Prostate gland (tissue), 2 donors: ENCODE measurements at regions not wholly inside any gene's neighbourhood (a gene's known extent, or its start where the extent isn't known, plus 50 kb on each side); places are given as distances from the start of the nearest gene placed in this dataset.

Experiments used
- POLR2A ChIP-seq: fragments of 450-650 bp; IDR thresholded peaks from one replicate; pipeline ENCODE4 v1.6.1; 2016; ENCODE audit warnings: antibody characterized with exemption, mild to moderate bottlenecking
- POLR2AphosphoS5 ChIP-seq: sonication (generic); formaldehyde crosslinking; IDR thresholded peaks from one replicate; pipeline ENCODE4 v1.6.1; 2017; ENCODE audit warnings: antibody characterized with exemption
- TF ChIP-seq, protein P1 (sequence below), 4 experiments: fragments of 200-600 bp in 2 of 4; fragments of 450-650 bp in 2 of 4; sonication (generic) in 2 of 4; IDR thresholded peaks; 1 replicate in 3 of 4; 2 replicates in 1 of 4; pipeline ENCODE4 v1.5.1; 2016 to 2019; ENCODE audit warnings: antibody characterized with exemption in 4 of 4, mild to moderate bottlenecking in 2 of 4, moderate library complexity in 2 of 4

DNA sequence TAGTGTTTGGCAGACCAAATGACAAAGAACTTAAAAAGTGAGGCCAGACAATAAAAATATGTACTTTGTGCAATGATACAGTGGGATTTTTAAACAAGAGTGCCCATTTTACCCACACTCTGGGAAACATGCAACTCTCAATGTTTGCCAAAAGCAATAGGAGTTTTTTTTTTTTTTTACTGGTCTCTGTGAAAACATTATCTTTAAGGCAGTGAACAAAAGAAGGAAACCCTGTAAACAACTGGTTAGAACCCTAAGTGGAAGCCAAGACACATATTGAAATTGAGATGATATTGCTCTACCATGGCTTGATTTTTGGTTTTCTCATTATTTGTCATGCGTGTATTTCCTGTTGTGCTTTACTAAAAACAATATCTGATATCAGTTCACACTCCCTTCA lies 67.2 kb upstream of the PPP3CA start:
- TF ChIP-seq, protein P1, sequence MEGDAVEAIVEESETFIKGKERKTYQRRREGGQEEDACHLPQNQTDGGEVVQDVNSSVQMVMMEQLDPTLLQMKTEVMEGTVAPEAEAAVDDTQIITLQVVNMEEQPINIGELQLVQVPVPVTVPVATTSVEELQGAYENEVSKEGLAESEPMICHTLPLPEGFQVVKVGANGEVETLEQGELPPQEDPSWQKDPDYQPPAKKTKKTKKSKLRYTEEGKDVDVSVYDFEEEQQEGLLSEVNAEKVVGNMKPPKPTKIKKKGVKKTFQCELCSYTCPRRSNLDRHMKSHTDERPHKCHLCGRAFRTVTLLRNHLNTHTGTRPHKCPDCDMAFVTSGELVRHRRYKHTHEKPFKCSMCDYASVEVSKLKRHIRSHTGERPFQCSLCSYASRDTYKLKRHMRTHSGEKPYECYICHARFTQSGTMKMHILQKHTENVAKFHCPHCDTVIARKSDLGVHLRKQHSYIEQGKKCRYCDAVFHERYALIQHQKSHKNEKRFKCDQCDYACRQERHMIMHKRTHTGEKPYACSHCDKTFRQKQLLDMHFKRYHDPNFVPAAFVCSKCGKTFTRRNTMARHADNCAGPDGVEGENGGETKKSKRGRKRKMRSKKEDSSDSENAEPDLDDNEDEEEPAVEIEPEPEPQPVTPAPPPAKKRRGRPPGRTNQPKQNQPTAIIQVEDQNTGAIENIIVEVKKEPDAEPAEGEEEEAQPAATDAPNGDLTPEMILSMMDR (IDR thresholded peaks at IDR 0.05) = no peak
- TF ChIP-seq POLR2A (no peak), POLR2AphosphoS5 (no peak)
